ENCODE measurements at regions not wholly inside any gene's neighbourhood (a gene's known extent, or its start where the extent isn't known, plus 50 kb on each side); places are given as distances from the start of the nearest gene placed in this dataset.

GRCh38 chr4:61004651-61005170 is 195.4 kb upstream of the ADGRL3 start:
- TF ChIP-seq CTCF (IDR thresholded peaks at IDR 0.05) (no peak), POLR2A (IDR thresholded peaks at IDR 0.05) (no peak)

Data from lower leg skin (tissue), 3 donors.